ENCODE measurements at regions not wholly inside any gene's neighbourhood (a gene's known extent, or its start where the extent isn't known, plus 50 kb on each side); places are given as distances from the start of the nearest gene placed in this dataset.
"Not testable (repeated sequence)": the region's sequence is repeated elsewhere in the genome, so short reads cannot be mapped to it uniquely, and the experiment has no call there.

DNA sequence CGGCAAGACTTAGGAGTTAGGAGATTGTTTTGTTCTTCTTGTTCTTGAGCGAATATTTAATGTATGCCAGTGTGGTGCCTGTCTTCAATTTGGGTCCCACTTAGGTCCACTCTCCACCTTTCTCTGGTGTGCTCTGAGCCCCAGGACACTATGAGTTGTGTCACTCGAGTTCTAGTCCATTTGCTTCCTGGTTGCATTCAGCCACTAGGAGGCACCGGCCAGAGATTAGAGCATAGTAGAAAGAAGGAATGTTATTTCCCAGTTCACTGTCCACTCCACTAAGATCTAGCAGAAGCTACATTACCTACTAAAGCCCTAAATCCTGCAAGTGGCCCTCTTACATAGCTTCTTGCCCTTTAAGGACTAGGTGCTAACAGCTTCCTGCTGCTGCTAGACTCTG, 326.9 kb downstream of the NAF1 start:
- no peak for DNase-seq (ENCODE audit: low read depth)

DNA sequence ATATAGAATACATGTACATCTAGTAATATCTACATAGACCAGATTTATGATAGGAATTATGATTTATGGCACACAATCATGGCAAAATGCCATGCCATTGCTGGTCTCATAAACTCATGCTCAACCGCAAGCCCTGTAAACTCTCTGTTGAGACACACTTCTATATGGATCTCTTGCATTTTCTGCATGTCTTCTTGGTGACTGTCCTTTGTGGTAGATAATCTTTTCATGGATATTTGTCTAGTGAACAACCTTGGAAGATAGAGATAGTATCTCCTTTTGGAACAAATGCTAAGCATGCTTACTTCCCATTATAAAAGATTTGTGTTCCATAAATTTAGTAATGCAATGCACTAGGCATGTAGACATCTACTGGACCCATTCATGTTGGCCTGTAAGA, 328.0 kb downstream of the NAF1 start:
- no peak for DNase-seq (ENCODE audit: low read depth)

GRCh38 chr4:162837679-162838078, 329.0 kb downstream of the NAF1 start:
- DNase-seq (ENCODE audit: low read depth): no peak

- no peak for DNase-seq (ENCODE audit: low read depth)
Observed at GRCh38 chr4:162837241-162837640, 329.4 kb downstream of the NAF1 start.

GRCh38 chr4:162836773-162837172, 329.9 kb downstream of the NAF1 start:
- no peak for DNase-seq (ENCODE audit: low read depth)

DNA sequence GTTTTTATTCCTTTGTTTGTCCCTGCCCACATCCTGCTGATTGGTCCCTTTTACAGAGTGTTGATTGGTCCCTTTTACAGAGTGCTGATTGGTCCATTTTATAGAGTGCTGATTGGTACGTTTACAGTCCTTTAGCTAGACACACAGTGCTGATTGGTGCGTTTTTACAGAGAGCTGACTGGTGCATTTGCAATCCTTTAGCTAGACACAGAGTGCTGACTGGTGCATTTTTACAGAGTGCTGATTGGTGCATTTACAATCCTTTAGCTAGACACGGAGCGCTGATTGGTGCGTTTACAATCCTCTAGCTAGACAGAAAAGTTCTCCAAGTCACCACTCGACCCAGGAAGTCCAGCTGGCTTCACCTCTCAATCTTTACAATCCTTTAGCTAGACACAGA, 330.4 kb downstream of the NAF1 start:
- DNase-seq (ENCODE audit: low read depth): not testable (repeated sequence)

DNA sequence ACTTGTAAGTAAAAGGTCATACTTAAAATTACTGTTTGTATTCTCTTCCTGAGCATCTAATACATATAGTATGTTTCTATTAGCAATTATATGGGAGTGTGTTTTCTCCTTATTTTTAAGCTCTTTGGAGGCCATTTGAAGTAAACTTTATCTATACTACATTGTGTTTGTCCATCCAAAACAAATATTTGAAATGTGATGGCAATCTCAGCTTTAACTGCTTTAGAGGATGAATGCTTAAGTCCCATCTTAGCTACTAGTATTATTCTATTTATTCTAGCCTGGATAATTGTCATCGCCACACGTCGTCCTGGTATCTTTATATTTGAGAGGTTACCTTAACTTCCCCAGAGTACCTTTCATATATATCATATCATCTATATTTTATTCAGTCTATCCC, 335.8 kb downstream of the NAF1 start:
- DNase-seq (ENCODE audit: low read depth): no peak

GRCh38 chr4:162817374-162817773, 349.3 kb downstream of the NAF1 start:
- not testable (repeated sequence) for DNase-seq (ENCODE audit: low read depth)

GRCh38 chr4:162804351-162804924, 362.3 kb downstream of the NAF1 start:
- DNase-seq (ENCODE audit: low read depth): no peak

GRCh38 chr4:162803378-162803777, 363.3 kb downstream of the NAF1 start:
- DNase-seq (ENCODE audit: low read depth): no peak

GRCh38 chr4:162797108-162797507, 369.6 kb downstream of the NAF1 start:
- no peak for DNase-seq (ENCODE audit: low read depth)

- DNase-seq (ENCODE audit: low read depth): no peak
Observed at GRCh38 chr4:162793571-162793970, 373.1 kb downstream of the NAF1 start.

DNA sequence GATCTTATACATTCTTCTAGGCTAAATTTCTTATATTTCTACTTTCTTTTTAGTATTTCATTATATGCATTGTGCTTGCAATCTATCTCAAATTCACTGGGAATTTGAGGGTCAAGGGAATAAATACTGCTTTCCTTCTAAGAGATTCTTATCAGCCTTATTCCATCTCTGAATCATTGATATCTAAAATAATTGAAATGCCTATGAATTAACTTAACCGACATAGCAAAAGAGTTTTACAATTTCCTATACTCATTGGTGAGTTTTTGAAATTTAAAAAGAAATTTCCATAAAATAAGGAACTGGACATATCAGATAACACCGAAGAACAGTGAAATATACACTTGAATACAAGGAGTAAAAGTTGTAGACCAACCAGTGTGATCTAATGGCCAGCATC, 373.7 kb downstream of the NAF1 start:
- no peak for DNase-seq (ENCODE audit: low read depth)

- DNase-seq (ENCODE audit: low read depth): no peak
Observed at GRCh38 chr4:162791226-162791625, 375.5 kb downstream of the NAF1 start.

GRCh38 chr4:162787120-162787519, 379.6 kb downstream of the NAF1 start:
- no peak for DNase-seq (ENCODE audit: low read depth)

- DNase-seq (ENCODE audit: low read depth): no peak
Observed at GRCh38 chr4:162782778-162783525, 383.7 kb downstream of the NAF1 start.

DNA sequence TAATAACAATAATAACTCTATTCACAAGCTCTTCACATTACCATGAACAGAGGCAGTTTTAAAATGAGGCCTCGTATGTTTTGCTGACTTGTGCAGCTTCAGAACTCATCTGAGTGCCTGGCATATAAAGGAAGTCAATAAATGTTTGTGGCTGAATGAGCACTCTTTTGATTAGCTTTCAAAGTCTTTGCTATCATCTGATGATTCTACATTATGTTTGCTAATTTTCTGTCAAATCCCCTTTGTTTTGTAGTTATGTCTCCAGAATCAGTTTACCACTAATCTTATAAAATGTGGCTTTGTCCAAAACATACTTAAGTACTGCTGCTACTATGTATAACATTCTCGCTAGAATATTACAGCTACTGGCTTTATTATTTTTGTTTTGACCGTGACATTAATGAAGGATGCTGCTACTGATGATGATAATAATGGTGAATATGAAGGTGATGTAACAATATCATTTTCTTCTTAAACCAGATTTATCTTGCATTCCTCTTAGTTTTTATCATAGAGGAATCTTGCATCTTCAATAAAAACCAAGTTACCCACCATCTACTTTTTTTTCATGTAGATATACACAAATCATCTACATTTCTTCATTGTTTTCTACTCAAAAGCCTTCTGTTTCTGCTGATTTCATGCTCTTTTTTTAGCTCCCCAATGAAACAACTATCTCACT, 384.5 kb downstream of the NAF1 start:
- DNase-seq (ENCODE audit: low read depth): no peak

DNA sequence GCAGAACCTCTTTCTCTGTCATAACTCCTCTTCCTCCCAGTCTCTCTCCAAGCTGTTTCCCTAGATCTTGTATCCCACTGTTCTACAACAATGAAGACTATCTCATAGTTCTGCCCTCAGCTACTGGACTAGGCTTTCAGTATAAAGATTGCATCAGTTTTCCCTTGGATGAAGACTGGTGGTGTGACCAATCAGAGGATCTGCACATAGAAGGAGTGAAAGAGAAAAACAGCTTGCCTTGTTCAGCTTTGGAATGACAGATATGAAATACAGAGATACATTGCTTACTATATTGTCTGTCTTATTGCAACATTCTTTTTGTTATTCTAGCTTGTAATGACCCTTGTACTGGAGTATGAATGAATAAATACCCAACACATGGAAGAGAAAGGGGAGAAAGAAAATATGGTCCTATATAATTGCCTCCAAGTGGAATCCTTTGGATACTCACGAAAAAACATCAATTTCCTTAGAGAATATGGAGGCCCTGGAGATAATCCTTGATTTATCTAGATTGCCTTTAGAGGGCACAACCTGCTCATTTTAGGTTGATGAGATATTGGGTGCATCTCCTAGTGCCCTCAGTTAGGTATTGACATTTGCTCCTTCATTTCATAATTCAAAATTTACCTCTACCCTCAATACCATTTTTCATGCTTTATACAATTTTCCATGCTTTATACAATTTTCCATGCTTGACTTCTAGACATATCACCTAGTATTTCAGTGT, 395.8 kb downstream of the NAF1 start:
- no peak for DNase-seq (ENCODE audit: low read depth)

DNA sequence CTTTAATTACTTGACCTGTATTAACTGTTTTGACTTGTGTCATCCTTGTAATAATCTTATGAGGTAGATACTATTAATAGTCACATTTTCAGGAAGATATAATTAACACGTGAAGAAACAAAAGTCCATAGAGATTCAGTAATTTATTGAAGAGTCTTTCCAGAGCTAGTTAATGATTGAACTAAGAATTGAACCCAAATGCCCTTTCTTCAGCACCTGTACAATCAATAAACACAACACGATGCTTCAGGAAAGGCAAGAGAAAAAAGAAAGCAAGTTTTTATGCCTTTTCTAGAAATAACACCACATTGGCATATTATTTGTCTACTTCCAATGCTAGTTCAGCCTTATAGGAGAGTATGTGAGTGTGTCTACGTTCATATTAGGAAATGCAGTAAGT, 399.6 kb downstream of the NAF1 start:
- DNase-seq (ENCODE audit: low read depth): no peak

DNA sequence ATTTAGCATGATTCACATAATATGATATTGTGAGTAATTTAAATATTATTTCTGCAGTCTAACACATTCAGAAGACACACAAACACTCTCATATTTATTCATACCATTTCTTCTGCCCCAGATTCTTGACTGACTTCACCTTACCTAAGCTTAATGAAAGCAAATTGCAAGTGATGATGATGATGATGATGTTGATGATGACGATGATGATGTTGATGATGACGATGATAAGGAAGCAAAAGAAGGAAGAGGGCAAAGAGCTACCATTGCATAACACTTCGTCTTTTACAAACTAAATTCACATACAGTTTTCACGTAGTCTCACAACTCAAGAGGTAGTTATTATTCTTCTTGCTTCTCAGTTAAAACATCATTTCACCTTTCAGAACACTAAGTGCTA, 404.7 kb downstream of the NAF1 start:
- DNase-seq (ENCODE audit: low read depth): no peak

GRCh38 chr4:162740228-162740627, 426.5 kb downstream of the NAF1 start:
- DNase-seq (ENCODE audit: low read depth): not testable (repeated sequence)

- not testable (repeated sequence) for DNase-seq (ENCODE audit: low read depth)
Observed at GRCh38 chr4:162739596-162739995, 427.1 kb downstream of the NAF1 start.

DNA sequence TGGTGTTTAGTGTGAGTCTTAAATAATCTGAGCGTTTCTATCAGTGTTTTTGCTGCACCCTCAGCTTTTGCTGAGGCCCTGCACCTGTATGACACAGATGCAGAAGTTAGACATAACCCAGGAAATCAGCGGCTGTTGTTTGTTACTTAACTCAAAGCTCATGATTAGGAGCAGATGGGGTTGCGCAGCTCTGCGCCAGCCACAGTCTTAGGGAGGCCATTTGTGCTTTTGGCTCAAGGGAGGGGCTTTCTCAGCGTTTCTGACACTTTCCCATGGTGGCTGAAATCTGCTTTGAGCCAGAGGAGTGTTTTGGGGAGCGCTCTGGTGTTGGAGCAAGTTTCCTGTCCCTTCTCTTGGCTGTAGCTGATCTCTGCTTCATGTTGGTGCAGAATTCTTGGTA, 433.8 kb downstream of the NAF1 start:
- DNase-seq (ENCODE audit: low read depth): no peak

Data from fibroblast of the conjunctiva (primary cell).